Ascending aorta (tissue), 2 donors: ENCODE measurements at regions not wholly inside any gene's neighbourhood (a gene's known extent, or its start where the extent isn't known, plus 50 kb on each side); places are given as distances from the start of the nearest gene placed in this dataset.

Source experiments
- DNase-seq, 2 donors: peaks; one replicate each; pipeline ENCODE4 v3.0.0-alpha.2; 2019; ENCODE audit warnings: low spot score in 2 of 2
- H3K27ac ChIP-seq, 2 donors: fragments of 200-600 bp; sonication (generic); one replicate each; pipeline ENCODE4 v1.5.1; 2016 to 2017; ENCODE audit warnings: mild to moderate bottlenecking in 1 of 2
- H3K27me3 ChIP-seq: fragments of 200-600 bp; sonication (generic); one replicate; pipeline ENCODE4 v1.5.1; 2017
- H3K36me3 ChIP-seq, 2 donors: fragments of 200-600 bp; sonication (generic); one replicate each; pipeline ENCODE4 v1.5.1; 2016
- H3K4me1 ChIP-seq, 2 donors: fragments of 200-600 bp; sonication (generic); one replicate each; pipeline ENCODE4 v1.5.1; 2016 to 2017; ENCODE audit warnings: mild to moderate bottlenecking in 1 of 2
- H3K4me3 ChIP-seq, 2 donors: fragments of 200-600 bp; sonication (generic); one replicate each; pipeline ENCODE4 v1.5.1; 2016 to 2017; ENCODE audit warnings: mild to moderate bottlenecking in 1 of 2
- H3K9me3 ChIP-seq, 2 donors: fragments of 200-600 bp; sonication (generic); one replicate each; pipeline ENCODE4 v1.5.1; 2016
- intact Hi-C: fragments of 100-400 bp; cut with DNase I; formaldehyde crosslinking; loops from one replicate; pipeline ENCODE4 v1.15.1; 2023
- TF ChIP-seq, protein P1 (sequence below), 3 experiments: fragments of 200-600 bp in 2 of 3; fragments of 450-650 bp in 1 of 3; sonication (generic) in 2 of 3; IDR thresholded peaks; one replicate each; pipeline ENCODE4 v1.5.1; 2016 to 2019; ENCODE audit warnings: antibody characterized with exemption in 3 of 3, mild to moderate bottlenecking in 1 of 3, moderate library complexity in 1 of 3

DNA sequence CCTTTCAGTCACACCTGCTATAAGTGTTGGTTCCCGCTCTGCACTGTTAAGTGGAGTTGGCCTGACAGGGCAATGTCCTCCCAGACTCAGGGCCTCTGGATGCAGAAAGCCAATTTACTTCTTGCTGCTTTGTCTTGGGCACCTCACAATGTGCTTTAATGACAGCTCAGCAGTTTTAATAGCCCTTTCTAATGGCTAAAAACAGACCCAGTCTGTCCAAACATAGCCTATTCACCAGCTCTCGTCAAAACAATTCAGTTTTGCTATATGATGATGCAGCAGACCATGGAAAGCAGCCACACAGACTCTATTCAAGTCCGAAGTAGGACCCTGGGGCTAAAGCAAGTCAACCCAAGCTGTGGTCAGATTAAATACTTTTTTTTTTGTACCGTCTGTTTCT lies 529.1 kb upstream of the SEMA6A start:
- Histone ChIP-seq H3K4me1 (no peaks in the 10 kb centered on the region), H3K27ac (no peak overlapping the region), H3K36me3 (no peaks in the 10 kb centered on the region), H3K27me3 (no peaks in the 10 kb centered on the region), H3K4me3 (no peak overlapping the region), H3K9me3 (no peaks in the 10 kb centered on the region)
- DNase-seq: no peak
- intact Hi-C loops: no loop called here
- TF ChIP-seq, protein P1, sequence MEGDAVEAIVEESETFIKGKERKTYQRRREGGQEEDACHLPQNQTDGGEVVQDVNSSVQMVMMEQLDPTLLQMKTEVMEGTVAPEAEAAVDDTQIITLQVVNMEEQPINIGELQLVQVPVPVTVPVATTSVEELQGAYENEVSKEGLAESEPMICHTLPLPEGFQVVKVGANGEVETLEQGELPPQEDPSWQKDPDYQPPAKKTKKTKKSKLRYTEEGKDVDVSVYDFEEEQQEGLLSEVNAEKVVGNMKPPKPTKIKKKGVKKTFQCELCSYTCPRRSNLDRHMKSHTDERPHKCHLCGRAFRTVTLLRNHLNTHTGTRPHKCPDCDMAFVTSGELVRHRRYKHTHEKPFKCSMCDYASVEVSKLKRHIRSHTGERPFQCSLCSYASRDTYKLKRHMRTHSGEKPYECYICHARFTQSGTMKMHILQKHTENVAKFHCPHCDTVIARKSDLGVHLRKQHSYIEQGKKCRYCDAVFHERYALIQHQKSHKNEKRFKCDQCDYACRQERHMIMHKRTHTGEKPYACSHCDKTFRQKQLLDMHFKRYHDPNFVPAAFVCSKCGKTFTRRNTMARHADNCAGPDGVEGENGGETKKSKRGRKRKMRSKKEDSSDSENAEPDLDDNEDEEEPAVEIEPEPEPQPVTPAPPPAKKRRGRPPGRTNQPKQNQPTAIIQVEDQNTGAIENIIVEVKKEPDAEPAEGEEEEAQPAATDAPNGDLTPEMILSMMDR (IDR thresholded peaks at IDR 0.05): no peak

DNA sequence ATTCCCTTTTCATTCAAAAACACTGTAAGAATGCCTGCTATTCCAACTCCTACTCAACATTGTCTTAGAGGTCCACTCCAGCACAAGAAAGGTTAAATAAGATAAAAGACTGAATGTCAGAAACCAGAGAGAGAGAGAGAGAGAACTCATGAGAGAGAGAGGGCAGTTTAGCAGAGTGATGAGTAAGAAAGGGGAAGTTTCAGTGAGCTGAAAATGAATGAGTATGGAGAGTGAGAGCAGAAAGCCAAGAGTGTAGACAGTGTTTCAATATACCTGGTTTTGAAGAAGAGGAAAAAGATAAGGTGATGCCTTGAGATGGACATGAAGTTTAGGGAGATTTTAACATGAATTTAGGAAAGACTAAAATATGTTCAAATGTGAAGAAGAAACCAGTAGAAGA lies 528.0 kb upstream of the SEMA6A start:
- TF ChIP-seq, protein P1 (IDR thresholded peaks at IDR 0.05): no peak
- no peaks in the 10 kb centered on the region for H3K4me1 ChIP-seq
- no peak overlapping the region for H3K4me3 ChIP-seq
- H3K36me3 ChIP-seq: no peaks in the 10 kb centered on the region
- intact Hi-C loops: no loop called here
- DNase-seq: no peak
- no peak overlapping the region for H3K27ac ChIP-seq
- H3K27me3 ChIP-seq: no peaks in the 10 kb centered on the region
- no peaks in the 10 kb centered on the region for H3K9me3 ChIP-seq

DNA sequence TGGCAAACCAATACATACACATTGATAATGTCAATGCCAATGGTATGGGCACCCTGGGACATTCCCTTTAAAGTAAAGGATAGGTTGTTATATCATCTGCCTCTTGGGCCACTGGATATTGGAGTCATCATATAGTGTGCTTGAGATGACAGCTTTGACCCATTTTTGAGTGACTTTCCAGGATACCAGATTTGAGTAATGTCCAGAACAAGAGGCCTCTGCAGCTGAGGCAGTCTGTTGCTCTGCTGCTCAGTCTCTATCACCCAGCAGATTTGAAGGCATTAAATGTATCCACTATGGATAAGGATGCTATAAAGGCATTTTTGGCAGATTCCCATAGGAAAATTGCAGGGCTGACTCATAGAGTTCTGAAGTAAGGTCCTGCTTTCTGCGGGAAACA lies 525.6 kb upstream of the SEMA6A start:
- H3K36me3 ChIP-seq: no peaks in the 10 kb centered on the region
- no peaks in the 10 kb centered on the region for H3K4me1 ChIP-seq
- H3K27me3 ChIP-seq: no peaks in the 10 kb centered on the region
- TF ChIP-seq, protein P1 (IDR thresholded peaks at IDR 0.05): no peak
- DNase-seq: no peak
- intact Hi-C loops: no loop called here
- no peak overlapping the region for H3K4me3 ChIP-seq
- H3K27ac ChIP-seq: no peak overlapping the region
- no peaks in the 10 kb centered on the region for H3K9me3 ChIP-seq

DNA sequence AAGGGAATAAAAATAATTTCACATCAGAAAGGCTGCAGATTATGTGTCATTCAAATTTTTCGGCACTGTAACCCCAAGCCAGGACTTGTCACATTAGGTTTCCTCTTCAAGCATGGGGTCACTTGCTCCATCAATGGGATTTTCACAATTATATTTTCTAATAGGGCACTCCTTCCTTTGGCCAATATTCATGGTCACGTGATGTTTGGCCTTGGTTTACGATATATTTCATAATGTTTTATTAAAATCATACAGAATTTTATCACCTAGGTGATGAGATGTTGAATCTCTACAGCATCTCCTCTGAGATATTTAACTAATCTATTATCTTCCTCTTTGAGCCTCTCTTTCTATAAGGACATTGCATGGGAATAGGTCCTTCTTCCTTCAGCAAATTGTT lies 523.5 kb upstream of the SEMA6A start:
- Histone ChIP-seq H3K27me3 (no peaks in the 10 kb centered on the region), H3K36me3 (no peaks in the 10 kb centered on the region), H3K9me3 (no peaks in the 10 kb centered on the region), H3K27ac (no peak overlapping the region), H3K4me3 (no peak overlapping the region), H3K4me1 (no peaks in the 10 kb centered on the region)
- DNase-seq: no peak
- intact Hi-C loops: no loop called here
- TF ChIP-seq, protein P1 (IDR thresholded peaks at IDR 0.05): no peak

DNA sequence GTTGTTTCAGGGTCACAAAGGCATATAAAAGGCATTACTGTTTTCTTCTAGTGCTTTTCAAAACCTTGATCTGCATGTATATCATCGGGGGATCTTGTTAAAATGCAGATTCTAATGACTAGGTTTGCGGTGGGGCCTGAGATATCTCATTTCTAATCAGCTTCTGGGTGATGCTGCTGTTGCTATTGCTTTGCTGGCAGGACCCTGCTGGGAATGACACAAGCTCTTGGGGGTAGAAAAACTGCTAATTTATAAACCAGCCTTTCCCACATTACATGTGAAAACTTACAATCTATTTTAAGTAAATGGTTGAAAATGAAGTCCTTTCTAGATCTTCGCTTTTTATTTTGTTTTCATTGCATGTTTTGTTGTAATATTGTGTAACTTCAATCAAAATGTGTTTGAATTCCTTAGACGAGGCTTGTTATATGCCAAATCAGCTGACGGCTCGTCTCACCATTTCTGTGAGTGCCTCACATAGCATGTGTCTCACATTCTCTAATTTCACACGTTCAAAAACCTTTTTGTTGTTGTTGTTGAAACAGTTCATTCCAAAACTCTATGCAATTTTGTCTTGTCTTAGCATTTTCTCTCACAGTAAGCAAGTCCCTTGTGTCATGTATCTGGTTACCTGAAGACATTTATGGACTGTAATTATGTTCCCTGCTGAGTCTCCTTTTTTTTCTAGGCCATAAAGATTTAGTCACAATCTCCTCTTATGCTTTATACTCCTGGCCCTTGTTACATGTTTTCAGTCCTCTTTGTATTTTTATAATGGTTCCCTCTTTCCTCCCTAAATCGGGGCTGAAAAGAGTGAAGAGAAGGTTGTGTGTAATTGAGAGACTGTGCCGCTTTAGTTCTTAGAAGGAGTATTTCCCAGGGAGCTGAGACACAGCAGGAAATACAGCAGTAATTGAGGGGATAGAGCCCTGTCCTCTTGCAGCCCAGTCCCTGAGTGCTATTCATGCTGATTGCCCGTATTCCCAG lies 521.0 kb upstream of the SEMA6A start:
- no peak for DNase-seq
- Histone ChIP-seq H3K9me3 (no peaks in the 10 kb centered on the region), H3K27me3 (no peaks in the 10 kb centered on the region), H3K4me3 (no peak overlapping the region), H3K4me1 (no peaks in the 10 kb centered on the region), H3K36me3 (no peaks in the 10 kb centered on the region), H3K27ac (no peak overlapping the region)
- TF ChIP-seq, protein P1 (IDR thresholded peaks at IDR 0.05): no peak
- intact Hi-C loops: no loop called here
